HCT116 (cell line): ENCODE measurements at regions not wholly inside any gene's neighbourhood (a gene's known extent, or its start where the extent isn't known, plus 50 kb on each side); places are given as distances from the start of the nearest gene placed in this dataset.

Experiments used
- ATAC-seq: fragments of 200-7000 bp; cut with Tn5 transposase; 2 replicates; pipeline ENCODE4 v1.9.1; 2020; ENCODE audit warnings: mild to moderate bottlenecking, moderate library complexity
- BruUV-seq: library from RNA; stranded (reverse); fragments of 400-500 nt; replicated peaks from 2 replicates; lab custom pipeline; 2021; lab: Mats Ljungman, UMichigan
- CTCF ChIA-PET: fragments of 300-600 bp; sonication (Branson Sonifier 250); formaldehyde crosslinking; loops from one replicate; lab custom pipeline; 2021; ENCODE audit warnings: antibody characterized with exemption; lab: Charles Lee
- POLR2A ChIA-PET: fragments of 300-600, 350-600 bp; sonication (Branson Sonifier 250); formaldehyde crosslinking; loops from one replicate; lab custom pipeline; 2021; ENCODE audit warnings: antibody characterized with exemption; lab: Charles Lee
- RAD21 ChIA-PET, 2 experiments: fragments of 300-600 bp; sonication (Branson Sonifier 250); formaldehyde crosslinking; loops; one replicate each; lab custom pipeline; 2023; ENCODE audit warnings: low total read pairs in 2 of 2; ENCODE audit not compliant: uncharacterized antibody in 2 of 2, unreplicated experiment in 2 of 2, low non-redundant PET in 1 of 2; lab: Charles Lee
- DNase-seq: peaks from one replicate; pipeline ENCODE4 v3.0.0-alpha.2; 2010; ENCODE audit warnings: low read depth, low spot score
- H2AFZ ChIP-seq: fragments of 200-600 bp; shearing (Covaris generic), sonication (generic); 2 replicates; pipeline ENCODE4 v1.6.1; 2017; ENCODE audit warnings: low read depth, mixed run types, mixed read lengths, antibody characterized with exemption, low read length; ENCODE audit not compliant: poor library complexity, severe bottlenecking
- H3K27ac ChIP-seq: 2 replicates; pipeline ENCODE4 v1.5.1; 2012; ENCODE audit warnings: low read depth, low read length
- H3K27me3 ChIP-seq: fragments of 200-600 bp; sonication (generic); 2 replicates; pipeline ENCODE4 v1.6.1; 2016; ENCODE audit warnings: mixed run types, low read length, mixed read lengths; ENCODE audit not compliant: insufficient read depth
- H3K36me3 ChIP-seq, 2 experiments: fragments of 200-500 bp in 1 of 2; fragments of 200-600 bp in 1 of 2; sonication (Bioruptor generic) in 1 of 2; sonication (generic) in 1 of 2; 2 replicates each; pipeline versions ENCODE4 v1.5.1 to v1.6.1; 2014 to 2016; ENCODE audit warnings: low read length in 2 of 2, inconsistent platforms in 1 of 2, mixed read lengths in 1 of 2, mixed run types in 1 of 2; ENCODE audit not compliant: insufficient read depth in 2 of 2, control insufficient read depth in 1 of 2
- H3K4me1 ChIP-seq, 2 experiments: fragments of 200-600 bp in 1 of 2; sonication (generic) in 1 of 2; 2 replicates each; pipeline versions ENCODE4 v1.5.1 to v1.6.1; 2012 to 2017; ENCODE audit warnings: low read length in 2 of 2, inconsistent platforms in 1 of 2, mild to moderate bottlenecking in 1 of 2, mixed read lengths in 1 of 2, mixed run types in 1 of 2, moderate library complexity in 1 of 2; ENCODE audit not compliant: insufficient read depth in 2 of 2, control insufficient read depth in 1 of 2
- H3K4me2 ChIP-seq: fragments of 200-600 bp; sonication (generic); 2 replicates; pipeline ENCODE4 v1.6.1; 2017; ENCODE audit warnings: mixed run types, low read length, mixed read lengths
- H3K4me3 ChIP-seq, 2 experiments: fragments of 200-600 bp in 1 of 2; sonication (generic) in 1 of 2; replicated peaks in 1 of 2; 2 replicates each; pipeline ENCODE4 v1.5.1; 2011 to 2016; ENCODE audit warnings: low read length in 2 of 2, control low read depth in 1 of 2, low read depth in 1 of 2, mild to moderate bottlenecking in 1 of 2, mixed read lengths in 1 of 2, mixed run types in 1 of 2
- H3K79me2 ChIP-seq: fragments of 200-600 bp; sonication (generic); 2 replicates; pipeline ENCODE4 v1.6.1; 2017; ENCODE audit warnings: mild to moderate bottlenecking, mixed run types, low read length, moderate library complexity, mixed read lengths; ENCODE audit not compliant: insufficient read depth
- H3K9ac ChIP-seq: fragments of 200-600 bp; sonication (generic); 2 replicates; pipeline ENCODE4 v1.6.1; 2016; ENCODE audit warnings: low read length, mixed read lengths
- H3K9me2 ChIP-seq: fragments of 200-600 bp; sonication (generic), shearing (Covaris generic); 2 replicates; pipeline ENCODE4 v1.6.1; 2017; ENCODE audit warnings: mixed run types, mild to moderate bottlenecking, moderate library complexity; ENCODE audit not compliant: insufficient read depth
- H3K9me3 ChIP-seq, 2 experiments: fragments of 200-500 bp in 1 of 2; fragments of 200-600 bp in 1 of 2; sonication (Bioruptor generic) in 1 of 2; sonication (generic) in 1 of 2; 2 replicates each; pipeline ENCODE4 v1.6.1; 2014 to 2017; ENCODE audit warnings: low read length in 2 of 2, mixed read lengths in 2 of 2, inconsistent platforms in 1 of 2, low read depth in 1 of 2, mild to moderate bottlenecking in 1 of 2, mixed run types in 1 of 2, moderate library complexity in 1 of 2; ENCODE audit not compliant: control insufficient read depth in 1 of 2, insufficient read depth in 1 of 2
- H4K20me1 ChIP-seq: fragments of 200-600 bp; sonication (generic), shearing (Covaris generic); 2 replicates; pipeline ENCODE4 v1.6.1; 2017; ENCODE audit warnings: mixed run types, mild to moderate bottlenecking, moderate library complexity; ENCODE audit not compliant: insufficient read depth
- CBX3 ChIP-seq: IDR thresholded peaks from 2 replicates; pipeline ENCODE4 v1.6.1; 2012; ENCODE audit warnings: low read depth
- CEBPB ChIP-seq: IDR thresholded peaks from 2 replicates; pipeline ENCODE4 v1.6.1; 2012; ENCODE audit warnings: low read depth
- EGR1 ChIP-seq: IDR thresholded peaks from 2 replicates; pipeline ENCODE4 v1.6.1; 2012; ENCODE audit warnings: low read depth
- ELF1 ChIP-seq: IDR thresholded peaks from 2 replicates; pipeline ENCODE4 v1.6.1; 2012; ENCODE audit warnings: low read depth, borderline replicate concordance
- EZH2 ChIP-seq: fragments of 200-600 bp; sonication (generic); IDR thresholded peaks from 2 replicates; pipeline ENCODE4 v1.6.1; 2017; ENCODE audit warnings: antibody characterized with exemption, mixed run types
- EZH2phosphoT487 ChIP-seq: fragments of 200-600 bp; IDR thresholded peaks from 2 replicates; pipeline ENCODE4 v1.6.1; 2018; ENCODE audit warnings: antibody characterized with exemption, borderline replicate concordance
- FOSL1 ChIP-seq: IDR thresholded peaks from 2 replicates; pipeline ENCODE4 v1.6.1; 2012; ENCODE audit warnings: low read depth
- JUND ChIP-seq: IDR thresholded peaks from 2 replicates; pipeline ENCODE4 v1.6.1; 2012
- POLR2A ChIP-seq: IDR thresholded peaks from 2 replicates; pipeline ENCODE4 v1.7.0; 2011; ENCODE audit warnings: borderline replicate concordance; ENCODE audit not compliant: insufficient read depth, insufficient read length; ENCODE audit errors: extremely low read depth
- POLR2AphosphoS5 ChIP-seq: IDR thresholded peaks from 2 replicates; pipeline ENCODE4 v1.6.1; 2011; ENCODE audit warnings: mild to moderate bottlenecking, low read depth, low read length, moderate library complexity
- RAD21 ChIP-seq: IDR thresholded peaks from 2 replicates; pipeline ENCODE4 v1.6.1; 2012; ENCODE audit warnings: low read depth, mild to moderate bottlenecking
- SIN3A ChIP-seq: IDR thresholded peaks from 2 replicates; pipeline ENCODE4 v1.6.1; 2012; ENCODE audit warnings: low read depth
- SP1 ChIP-seq: IDR thresholded peaks from 2 replicates; pipeline ENCODE4 v1.6.1; 2012; ENCODE audit warnings: low read depth
- TCF7L2 ChIP-seq: IDR thresholded peaks from 2 replicates; pipeline ENCODE4 v1.7.0; 2011; ENCODE audit warnings: borderline replicate concordance, inconsistent platforms; ENCODE audit not compliant: insufficient read depth, insufficient read length; ENCODE audit errors: extremely low read depth
- YY1 ChIP-seq: IDR thresholded peaks from 2 replicates; pipeline ENCODE4 v1.6.1; 2011; ENCODE audit warnings: low read length, low read depth, moderate library complexity, mild to moderate bottlenecking; ENCODE audit not compliant: insufficient replicate concordance; ENCODE audit errors: extremely low read depth
- ZFX ChIP-seq: fragments of 450-650 bp; IDR thresholded peaks from 2 replicates; pipeline ENCODE4 v1.6.1; 2017
- intact Hi-C: fragments of 100-400 bp; cut with micrococcal nuclease; formaldehyde crosslinking; loops from 2 replicates; pipeline ENCODE4 v1.10.0; 2022
- TF ChIP-seq, protein P1 (sequence below), 3 experiments: fragments of 200-600 bp in 1 of 3; sonication (generic) in 1 of 3; IDR thresholded peaks in 2 of 3; conservative IDR thresholded peaks in 1 of 3; 2 replicates each; pipeline ENCODE4 v1.5.1; 2012 to 2017; ENCODE audit warnings: low read depth in 2 of 3, low read length in 2 of 3, antibody characterized with exemption in 1 of 3, borderline replicate concordance in 1 of 3, control low read depth in 1 of 3, mild to moderate bottlenecking in 1 of 3, mixed read lengths in 1 of 3, mixed run types in 1 of 3, moderate library complexity in 1 of 3; ENCODE audit not compliant: insufficient read depth in 1 of 3
- TF ChIP-seq, protein P2 (sequence below): IDR thresholded peaks from 2 replicates; pipeline ENCODE4 v1.6.1; 2012; ENCODE audit warnings: low read depth

DNA sequence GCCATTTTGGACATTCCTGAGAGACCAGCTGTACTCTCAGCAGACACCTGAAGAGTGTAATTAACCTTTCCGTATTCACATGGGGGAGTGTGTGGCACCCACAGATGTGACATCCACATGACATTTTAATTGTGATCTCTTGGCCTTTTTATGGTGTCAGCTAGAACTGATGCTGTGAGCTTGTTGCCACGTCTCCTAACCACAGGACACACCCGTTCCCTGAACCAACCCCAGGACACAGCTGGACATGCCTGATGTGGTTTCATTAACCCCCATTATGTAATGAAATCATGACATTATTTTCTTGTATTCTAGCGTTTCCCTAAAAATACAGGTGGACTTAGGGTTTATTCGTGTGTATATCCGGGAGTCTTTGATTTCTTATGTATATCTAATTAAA lies 1036.1 kb downstream of the TMEM121 start:
- Histone ChIP-seq H3K9me2 (no peaks in the 10 kb centered on the region), H4K20me1 (no peaks in the 10 kb centered on the region), H3K27me3 (no peaks in the 10 kb centered on the region), H3K9me3 (peaks cover 2 to 21% of the 10 kb centered on the region in 2 experiments; a peak in 2 of 4 replicates), H3K4me3 (no peak overlapping the region), H3K79me2 (no peaks in the 10 kb centered on the region), H3K4me1 (no peaks in the 10 kb centered on the region), H3K36me3 (no peaks in the 10 kb centered on the region), H3K27ac (no peak overlapping the region), H3K9ac (no peak overlapping the region), H2AFZ (no peak overlapping the region), H3K4me2 (no peak overlapping the region)
- ATAC-seq, result no peak
- ChIA-PET RAD21 (no interaction called here), CTCF (no interaction called here), POLR2A (no interaction called here)
- DNase-seq, result no peak
- intact Hi-C loops, result no loop called here
- no peak for TF ChIP-seq SIN3A
- no peak for TF ChIP-seq EGR1
- no peak for TF ChIP-seq TCF7L2
- TF ChIP-seq FOSL1, result no peak
- TF ChIP-seq EZH2, result no peak
- TF ChIP-seq, protein P1, sequence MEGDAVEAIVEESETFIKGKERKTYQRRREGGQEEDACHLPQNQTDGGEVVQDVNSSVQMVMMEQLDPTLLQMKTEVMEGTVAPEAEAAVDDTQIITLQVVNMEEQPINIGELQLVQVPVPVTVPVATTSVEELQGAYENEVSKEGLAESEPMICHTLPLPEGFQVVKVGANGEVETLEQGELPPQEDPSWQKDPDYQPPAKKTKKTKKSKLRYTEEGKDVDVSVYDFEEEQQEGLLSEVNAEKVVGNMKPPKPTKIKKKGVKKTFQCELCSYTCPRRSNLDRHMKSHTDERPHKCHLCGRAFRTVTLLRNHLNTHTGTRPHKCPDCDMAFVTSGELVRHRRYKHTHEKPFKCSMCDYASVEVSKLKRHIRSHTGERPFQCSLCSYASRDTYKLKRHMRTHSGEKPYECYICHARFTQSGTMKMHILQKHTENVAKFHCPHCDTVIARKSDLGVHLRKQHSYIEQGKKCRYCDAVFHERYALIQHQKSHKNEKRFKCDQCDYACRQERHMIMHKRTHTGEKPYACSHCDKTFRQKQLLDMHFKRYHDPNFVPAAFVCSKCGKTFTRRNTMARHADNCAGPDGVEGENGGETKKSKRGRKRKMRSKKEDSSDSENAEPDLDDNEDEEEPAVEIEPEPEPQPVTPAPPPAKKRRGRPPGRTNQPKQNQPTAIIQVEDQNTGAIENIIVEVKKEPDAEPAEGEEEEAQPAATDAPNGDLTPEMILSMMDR (IDR thresholded peaks at IDR 0.05 in 2 of 3, conservative IDR thresholded peaks at IDR 0.05 in 1 of 3; ENCODE audit: borderline replicate concordance in 1 of 3, insufficient read depth in 1 of 3, low read depth in 2 of 3, low read length in 2 of 3), result no peak
- TF ChIP-seq ELF1, result no peak
- no peak for TF ChIP-seq RAD21
- TF ChIP-seq ZFX, result no peak
- no peak for TF ChIP-seq JUND
- no peak for TF ChIP-seq CEBPB
- TF ChIP-seq EZH2phosphoT487, result no peak
- TF ChIP-seq, protein P2, sequence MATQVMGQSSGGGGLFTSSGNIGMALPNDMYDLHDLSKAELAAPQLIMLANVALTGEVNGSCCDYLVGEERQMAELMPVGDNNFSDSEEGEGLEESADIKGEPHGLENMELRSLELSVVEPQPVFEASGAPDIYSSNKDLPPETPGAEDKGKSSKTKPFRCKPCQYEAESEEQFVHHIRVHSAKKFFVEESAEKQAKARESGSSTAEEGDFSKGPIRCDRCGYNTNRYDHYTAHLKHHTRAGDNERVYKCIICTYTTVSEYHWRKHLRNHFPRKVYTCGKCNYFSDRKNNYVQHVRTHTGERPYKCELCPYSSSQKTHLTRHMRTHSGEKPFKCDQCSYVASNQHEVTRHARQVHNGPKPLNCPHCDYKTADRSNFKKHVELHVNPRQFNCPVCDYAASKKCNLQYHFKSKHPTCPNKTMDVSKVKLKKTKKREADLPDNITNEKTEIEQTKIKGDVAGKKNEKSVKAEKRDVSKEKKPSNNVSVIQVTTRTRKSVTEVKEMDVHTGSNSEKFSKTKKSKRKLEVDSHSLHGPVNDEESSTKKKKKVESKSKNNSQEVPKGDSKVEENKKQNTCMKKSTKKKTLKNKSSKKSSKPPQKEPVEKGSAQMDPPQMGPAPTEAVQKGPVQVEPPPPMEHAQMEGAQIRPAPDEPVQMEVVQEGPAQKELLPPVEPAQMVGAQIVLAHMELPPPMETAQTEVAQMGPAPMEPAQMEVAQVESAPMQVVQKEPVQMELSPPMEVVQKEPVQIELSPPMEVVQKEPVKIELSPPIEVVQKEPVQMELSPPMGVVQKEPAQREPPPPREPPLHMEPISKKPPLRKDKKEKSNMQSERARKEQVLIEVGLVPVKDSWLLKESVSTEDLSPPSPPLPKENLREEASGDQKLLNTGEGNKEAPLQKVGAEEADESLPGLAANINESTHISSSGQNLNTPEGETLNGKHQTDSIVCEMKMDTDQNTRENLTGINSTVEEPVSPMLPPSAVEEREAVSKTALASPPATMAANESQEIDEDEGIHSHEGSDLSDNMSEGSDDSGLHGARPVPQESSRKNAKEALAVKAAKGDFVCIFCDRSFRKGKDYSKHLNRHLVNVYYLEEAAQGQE, result no peak
- TF ChIP-seq SP1, result no peak
- TF ChIP-seq POLR2A, result no peak
- TF ChIP-seq CBX3, result no peak
- TF ChIP-seq YY1, result no peak
- TF ChIP-seq POLR2AphosphoS5, result no peak
- BruUV-seq, result no TSS peak
